Neural progenitor cell (in vitro differentiated cells): ENCODE measurements at regions not wholly inside any gene's neighbourhood (a gene's known extent, or its start where the extent isn't known, plus 50 kb on each side); places are given as distances from the start of the nearest gene placed in this dataset.
A peak's percentile ranks its signal among the peaks of the same experiment; 100 is the strongest.

Experiments
- DNase-seq: peaks from one replicate; pipeline ENCODE4 v3.0.0-alpha.2; 2016; ENCODE audit warnings: low spot score
- H2AFZ ChIP-seq: fragments of 200-600 bp; sonication (generic); replicated peaks from 2 replicates; pipeline ENCODE4 v1.6.1; 2016; ENCODE audit warnings: antibody characterized with exemption
- H3F3A ChIP-seq: fragments of 200-600 bp; sonication (generic); 2 replicates; pipeline ENCODE4 v1.6.1; 2016; ENCODE audit warnings: antibody characterized with exemption, low read depth
- H3K27ac ChIP-seq: fragments of 200-600 bp; sonication (generic); 2 replicates; pipeline ENCODE4 v1.5.1; 2016; ENCODE audit warnings: mild to moderate bottlenecking
- H3K27me3 ChIP-seq: fragments of 200-600 bp; sonication (generic); 2 replicates; pipeline ENCODE4 v1.6.1; 2016; ENCODE audit warnings: mild to moderate bottlenecking, moderate library complexity
- H3K36me3 ChIP-seq: fragments of 200-600 bp; sonication (generic); 2 replicates; pipeline ENCODE4 v1.5.1; 2016
- H3K4me1 ChIP-seq: fragments of 200-600 bp; sonication (generic); 2 replicates; pipeline ENCODE4 v1.6.1; 2016; ENCODE audit warnings: mixed run types
- H3K4me2 ChIP-seq: fragments of 200-600 bp; sonication (generic); 2 replicates; pipeline ENCODE4 v1.6.1; 2016
- H3K4me3 ChIP-seq: fragments of 200-600 bp; sonication (generic); 2 replicates; pipeline ENCODE4 v1.5.1; 2016
- H3K79me2 ChIP-seq: fragments of 200-600 bp; sonication (generic); 2 replicates; pipeline ENCODE4 v1.6.1; 2016; ENCODE audit warnings: low read depth
- H3K9ac ChIP-seq: fragments of 200-600 bp; sonication (generic); 2 replicates; pipeline ENCODE4 v1.6.1; 2016
- H3K9me3 ChIP-seq: fragments of 200-600 bp; sonication (generic); 2 replicates; pipeline ENCODE4 v1.5.1; 2016; ENCODE audit warnings: low read depth
- H4K20me1 ChIP-seq: fragments of 200-600 bp; sonication (generic); 2 replicates; pipeline ENCODE4 v1.6.1; 2016; ENCODE audit warnings: low read depth
- H3K27ac Mint-ChIP-seq: 3 replicates; pipeline ENCODE4 v1.8.0; 2021; ENCODE audit warnings: mixed read lengths
- H3K27me3 Mint-ChIP-seq: 2 replicates; pipeline ENCODE4 v1.8.0; 2022; ENCODE audit warnings: low read depth, mild to moderate bottlenecking, inconsistent platforms, moderate library complexity, mixed read lengths; ENCODE audit not compliant: insufficient read depth
- H3K36me3 Mint-ChIP-seq: 3 replicates; pipeline ENCODE4 v1.8.0; 2021; ENCODE audit warnings: mixed read lengths
- H3K4me1 Mint-ChIP-seq: 3 replicates; pipeline ENCODE4 v1.8.0; 2021; ENCODE audit warnings: mixed read lengths
- H3K4me3 Mint-ChIP-seq: 3 replicates; pipeline ENCODE4 v1.8.0; 2021; ENCODE audit warnings: mild to moderate bottlenecking, moderate library complexity, mixed read lengths
- H3K9me3 Mint-ChIP-seq: 3 replicates; pipeline ENCODE4 v1.8.0; 2020; ENCODE audit warnings: mixed read lengths
- EZH2 ChIP-seq: fragments of 200-600 bp; sonication (generic); IDR thresholded peaks from 2 replicates; pipeline ENCODE4 v1.6.1; 2017; ENCODE audit warnings: antibody characterized with exemption, mild to moderate bottlenecking, moderate library complexity
- EZH2phosphoT487 ChIP-seq: fragments of 200-600 bp; sonication (generic); IDR thresholded peaks from 2 replicates; pipeline ENCODE4 v1.6.1; 2017; ENCODE audit warnings: antibody characterized with exemption
- TF ChIP-seq, protein P1 (sequence below): fragments of 200-600 bp; sonication (generic); IDR thresholded peaks from 2 replicates; pipeline ENCODE4 v1.5.1; 2017; ENCODE audit warnings: antibody characterized with exemption, mild to moderate bottlenecking

DNA sequence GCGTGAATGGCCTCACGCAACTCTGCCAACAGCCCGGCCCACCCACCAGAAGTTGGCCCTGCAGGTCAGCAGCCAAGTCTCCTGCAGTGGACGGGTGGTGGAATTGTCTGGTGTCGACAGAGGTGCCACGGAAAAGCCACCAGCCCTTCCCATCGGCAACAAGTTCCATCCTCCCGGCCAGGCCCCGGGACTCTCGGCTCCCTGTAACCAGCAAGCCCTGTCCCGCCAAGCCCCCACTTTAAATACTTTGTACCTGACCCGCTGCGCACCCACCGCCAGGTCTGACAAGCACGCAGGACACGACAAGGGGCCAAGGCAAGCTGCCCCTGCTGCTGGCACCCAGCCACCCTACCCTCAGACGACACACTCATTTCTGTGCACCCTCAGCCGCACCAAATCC lies 100.8 kb downstream of the RBFOX3 start:
- no peak for DNase-seq
- no peaks in the 10 kb centered on the region for H4K20me1 ChIP-seq
- TF ChIP-seq, protein P1, sequence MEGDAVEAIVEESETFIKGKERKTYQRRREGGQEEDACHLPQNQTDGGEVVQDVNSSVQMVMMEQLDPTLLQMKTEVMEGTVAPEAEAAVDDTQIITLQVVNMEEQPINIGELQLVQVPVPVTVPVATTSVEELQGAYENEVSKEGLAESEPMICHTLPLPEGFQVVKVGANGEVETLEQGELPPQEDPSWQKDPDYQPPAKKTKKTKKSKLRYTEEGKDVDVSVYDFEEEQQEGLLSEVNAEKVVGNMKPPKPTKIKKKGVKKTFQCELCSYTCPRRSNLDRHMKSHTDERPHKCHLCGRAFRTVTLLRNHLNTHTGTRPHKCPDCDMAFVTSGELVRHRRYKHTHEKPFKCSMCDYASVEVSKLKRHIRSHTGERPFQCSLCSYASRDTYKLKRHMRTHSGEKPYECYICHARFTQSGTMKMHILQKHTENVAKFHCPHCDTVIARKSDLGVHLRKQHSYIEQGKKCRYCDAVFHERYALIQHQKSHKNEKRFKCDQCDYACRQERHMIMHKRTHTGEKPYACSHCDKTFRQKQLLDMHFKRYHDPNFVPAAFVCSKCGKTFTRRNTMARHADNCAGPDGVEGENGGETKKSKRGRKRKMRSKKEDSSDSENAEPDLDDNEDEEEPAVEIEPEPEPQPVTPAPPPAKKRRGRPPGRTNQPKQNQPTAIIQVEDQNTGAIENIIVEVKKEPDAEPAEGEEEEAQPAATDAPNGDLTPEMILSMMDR, result no peak
- TF ChIP-seq EZH2 (no peak), EZH2phosphoT487 (no peak)
- peaks cover 14% of the 10 kb centered on the region for H3K27me3 Mint-ChIP-seq
- H3K27me3 ChIP-seq, result no peaks in the 10 kb centered on the region
- H3K79me2 ChIP-seq, result no peaks in the 10 kb centered on the region
- H3K36me3 Mint-ChIP-seq, result no peaks in the 10 kb centered on the region
- peaks cover 2% of the 10 kb centered on the region for H3K4me1 Mint-ChIP-seq
- H2AFZ ChIP-seq, result no peak overlapping the region
- no peak overlapping the region for H3K9ac ChIP-seq
- no peaks in the 10 kb centered on the region for H3K9me3 ChIP-seq
- no peak overlapping the region for H3K4me3 ChIP-seq
- no peaks in the 10 kb centered on the region for H3K36me3 ChIP-seq
- H3K27ac ChIP-seq, result no peak overlapping the region
- H3K4me3 Mint-ChIP-seq, result no peak overlapping the region
- H3K27ac Mint-ChIP-seq, result peak overlapping the region; percentile 25
- H3K4me2 ChIP-seq, result no peak overlapping the region
- H3F3A ChIP-seq, result no peaks in the 10 kb centered on the region
- H3K9me3 Mint-ChIP-seq, result peaks cover 8% of the 10 kb centered on the region
- H3K4me1 ChIP-seq, result no peaks in the 10 kb centered on the region

DNA sequence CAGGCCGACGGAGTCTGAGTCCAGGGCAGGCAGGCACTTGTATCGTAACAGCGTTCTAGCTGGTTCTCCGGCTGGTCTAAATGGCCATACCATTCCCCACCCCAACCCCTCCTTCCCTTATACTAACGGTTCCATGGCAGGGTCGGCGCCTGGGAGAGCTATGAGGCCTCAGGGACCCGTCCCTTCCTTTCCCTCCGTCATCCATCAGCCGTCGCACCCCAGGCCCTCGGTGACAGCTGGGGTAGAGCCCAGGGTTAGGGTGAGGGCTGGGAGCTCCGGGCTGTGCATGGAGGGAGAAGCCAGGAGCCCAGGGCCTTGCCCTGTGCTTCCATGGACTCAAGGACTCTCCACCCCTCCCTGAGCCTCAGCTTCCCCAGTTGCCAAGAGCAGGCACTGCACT lies 101.4 kb downstream of the RBFOX3 start:
- Mint-ChIP-seq H3K27ac (peak overlapping the region; percentile 25), H3K9me3 (peaks cover 8% of the 10 kb centered on the region), H3K36me3 (no peaks in the 10 kb centered on the region), H3K4me3 (no peak overlapping the region), H3K4me1 (peaks cover 2% of the 10 kb centered on the region), H3K27me3 (peaks cover 12% of the 10 kb centered on the region)
- Histone ChIP-seq H4K20me1 (no peaks in the 10 kb centered on the region), H3K9ac (no peak overlapping the region), H2AFZ (no peak overlapping the region), H3K9me3 (no peaks in the 10 kb centered on the region), H3K4me1 (no peaks in the 10 kb centered on the region), H3K79me2 (no peaks in the 10 kb centered on the region), H3F3A (no peaks in the 10 kb centered on the region), H3K27ac (no peak overlapping the region), H3K36me3 (no peaks in the 10 kb centered on the region), H3K4me2 (no peak overlapping the region), H3K27me3 (no peaks in the 10 kb centered on the region), H3K4me3 (no peak overlapping the region)
- DNase-seq, result no peak
- TF ChIP-seq, protein P1, result no peak
- no peak for TF ChIP-seq EZH2phosphoT487
- TF ChIP-seq EZH2, result no peak

DNA sequence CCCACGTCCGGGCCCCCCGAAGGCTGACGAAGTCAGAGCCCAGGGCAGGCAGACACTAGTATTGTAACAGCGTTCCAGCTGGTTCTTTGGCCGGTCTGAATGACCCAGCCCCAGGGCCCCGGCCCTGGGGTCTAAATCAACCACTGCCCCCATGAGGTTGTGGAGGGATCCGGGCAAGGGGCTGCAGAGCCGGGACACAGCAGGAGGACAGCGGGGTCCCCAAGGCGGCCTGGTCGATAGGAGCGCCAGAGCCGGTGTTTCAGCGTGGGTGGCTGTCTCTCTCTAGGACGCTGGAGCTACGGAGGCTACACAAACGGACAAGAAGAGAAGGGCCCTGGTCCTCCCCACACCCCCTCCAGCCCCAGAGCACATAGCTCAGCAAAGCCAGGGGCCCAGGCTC lies 101.8 kb downstream of the RBFOX3 start:
- Mint-ChIP-seq H3K27me3 (peaks cover 11% of the 10 kb centered on the region), H3K4me1 (peaks cover 2% of the 10 kb centered on the region), H3K27ac (no peak overlapping the region), H3K9me3 (peaks cover 8% of the 10 kb centered on the region), H3K36me3 (no peaks in the 10 kb centered on the region), H3K4me3 (no peak overlapping the region)
- no peaks in the 10 kb centered on the region for H3F3A ChIP-seq
- no peaks in the 10 kb centered on the region for H3K36me3 ChIP-seq
- H3K4me3 ChIP-seq, result no peak overlapping the region
- H3K27me3 ChIP-seq, result no peaks in the 10 kb centered on the region
- TF ChIP-seq EZH2phosphoT487 (no peak), EZH2 (no peak)
- TF ChIP-seq, protein P1, result no peak
- no peak overlapping the region for H3K4me2 ChIP-seq
- DNase-seq, result no peak
- H3K4me1 ChIP-seq, result no peaks in the 10 kb centered on the region
- no peak overlapping the region for H3K27ac ChIP-seq
- no peak overlapping the region for H3K9ac ChIP-seq
- no peaks in the 10 kb centered on the region for H4K20me1 ChIP-seq
- H3K79me2 ChIP-seq, result no peaks in the 10 kb centered on the region
- no peaks in the 10 kb centered on the region for H3K9me3 ChIP-seq
- H2AFZ ChIP-seq, result no peak overlapping the region
